ENCODE measurements at regions not wholly inside any gene's neighbourhood (a gene's known extent, or its start where the extent isn't known, plus 50 kb on each side); places are given as distances from the start of the nearest gene placed in this dataset.

GRCh38 chr14:26887847-26888246 lies 290.0 kb upstream of the NOVA1 start:
- TF ChIP-seq CTCF (conservative IDR thresholded peaks at IDR 0.05; ENCODE audit: low read length), result no peak
- DNase-seq (ENCODE audit: low read depth), result peak; percentile 3
- no peak overlapping the region for H3K4me3 ChIP-seq (ENCODE audit: low read length)

- no peak for DNase-seq (ENCODE audit: low read depth)
- TF ChIP-seq CTCF (conservative IDR thresholded peaks at IDR 0.05; ENCODE audit: low read length), result no peak
- no peak overlapping the region for H3K4me3 ChIP-seq (ENCODE audit: low read length)
These were observed 290.8 kb upstream of the NOVA1 start for GRCh38 chr14:26888592-26888991.

- no peak for TF ChIP-seq CTCF (conservative IDR thresholded peaks at IDR 0.05; ENCODE audit: low read length)
- DNase-seq (ENCODE audit: low read depth), result peak; percentile 21
- H3K4me3 ChIP-seq (ENCODE audit: low read length), result no peak overlapping the region
These were observed 298.6 kb upstream of the NOVA1 start for GRCh38 chr14:26896447-26896846.

- TF ChIP-seq CTCF (conservative IDR thresholded peaks at IDR 0.05; ENCODE audit: low read length), result no peak
- H3K4me3 ChIP-seq (ENCODE audit: low read length), result no peak overlapping the region
- no peak for DNase-seq (ENCODE audit: low read depth)
These were observed 299.4 kb upstream of the NOVA1 start for GRCh38 chr14:26897196-26897595.

- TF ChIP-seq CTCF (conservative IDR thresholded peaks at IDR 0.05; ENCODE audit: low read length), result no peak
- DNase-seq (ENCODE audit: low read depth), result no peak
- H3K4me3 ChIP-seq (ENCODE audit: low read length), result no peak overlapping the region
These were observed 307.4 kb upstream of the NOVA1 start for GRCh38 chr14:26905229-26905628.

- H3K4me3 ChIP-seq (ENCODE audit: low read length), result no peak overlapping the region
- TF ChIP-seq CTCF (conservative IDR thresholded peaks at IDR 0.05; ENCODE audit: low read length), result no peak
- DNase-seq (ENCODE audit: low read depth), result no peak
These were observed 316.0 kb upstream of the NOVA1 start for GRCh38 chr14:26913786-26914185.

GRCh38 chr14:26917086-26917485 lies 319.3 kb upstream of the NOVA1 start:
- H3K4me3 ChIP-seq (ENCODE audit: low read length), result no peak overlapping the region
- TF ChIP-seq CTCF (conservative IDR thresholded peaks at IDR 0.05; ENCODE audit: low read length), result peak; percentile 75
- peak; percentile 53 for DNase-seq (ENCODE audit: low read depth)

Measured in AG10803 (cell line).